HG03342 (cell line): ENCODE measurements at regions not wholly inside any gene's neighbourhood (a gene's known extent, or its start where the extent isn't known, plus 50 kb on each side); places are given as distances from the start of the nearest gene placed in this dataset.
"Not testable (repeated sequence)": the region's sequence is repeated elsewhere in the genome, so short reads cannot be mapped to it uniquely, and the experiment has no call there.

Experiments
- ATAC-seq: cut with Tn5 transposase; IDR thresholded peaks from one replicate; pipeline ENCODE4 v1.9.1; 2021; ENCODE audit warnings: mild to moderate bottlenecking, moderate library complexity; ENCODE audit not compliant: unreplicated experiment

- peak; percentile 70 for ATAC-seq
Measured at GRCh38 chr14:45868377-45868776, 615.4 kb upstream of the MIS18BP1 start.

- peak; percentile 72 for ATAC-seq
Measured at GRCh38 chr14:45867046-45867894, 614.3 kb upstream of the MIS18BP1 start.

DNA sequence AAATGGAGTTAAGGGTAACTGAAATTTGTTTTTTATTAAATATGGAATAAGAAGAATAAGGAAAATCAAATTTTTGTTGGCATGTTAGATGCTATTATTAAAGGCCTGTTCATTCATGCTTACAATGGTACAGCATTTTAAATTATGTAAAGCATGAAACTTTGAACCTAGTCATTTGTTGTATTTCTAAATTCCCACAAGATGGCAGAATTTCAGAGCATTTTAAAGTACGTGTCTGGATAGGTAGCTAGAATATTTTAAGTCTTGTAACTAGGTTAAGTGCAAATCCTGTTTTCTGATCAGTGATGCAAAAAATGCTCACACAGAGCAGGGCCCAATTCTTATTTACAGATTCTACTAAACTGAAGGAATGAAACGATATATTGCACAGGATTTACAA lies 585.6 kb upstream of the MIS18BP1 start:
- no peak for ATAC-seq

GRCh38 chr14:45819107-45819506 lies 566.1 kb upstream of the MIS18BP1 start:
- ATAC-seq: no peak

DNA sequence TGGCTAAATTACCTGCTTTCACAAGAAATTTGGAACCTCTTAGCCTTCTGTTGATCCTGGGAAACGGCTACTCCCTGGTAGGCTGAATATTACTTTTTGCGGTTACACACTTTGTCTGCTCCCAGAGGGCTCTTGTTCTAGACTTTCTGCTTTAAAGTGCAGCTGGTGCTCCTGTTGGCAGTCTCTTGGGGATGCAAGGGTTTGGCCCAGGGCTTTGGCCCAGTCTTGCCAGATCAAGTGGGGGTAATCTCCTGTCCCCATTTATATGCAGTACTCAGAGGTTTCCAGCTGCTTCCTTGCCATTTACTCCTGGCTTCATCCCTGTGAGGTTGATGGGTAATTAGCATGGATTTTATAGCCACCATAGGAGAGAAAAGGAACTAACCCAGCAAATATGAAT lies 558.2 kb upstream of the MIS18BP1 start:
- no peak for ATAC-seq

GRCh38 chr14:45810152-45810872 lies 557.3 kb upstream of the MIS18BP1 start:
- no peak for ATAC-seq

GRCh38 chr14:45807178-45807899 lies 554.3 kb upstream of the MIS18BP1 start:
- ATAC-seq: no peak

DNA sequence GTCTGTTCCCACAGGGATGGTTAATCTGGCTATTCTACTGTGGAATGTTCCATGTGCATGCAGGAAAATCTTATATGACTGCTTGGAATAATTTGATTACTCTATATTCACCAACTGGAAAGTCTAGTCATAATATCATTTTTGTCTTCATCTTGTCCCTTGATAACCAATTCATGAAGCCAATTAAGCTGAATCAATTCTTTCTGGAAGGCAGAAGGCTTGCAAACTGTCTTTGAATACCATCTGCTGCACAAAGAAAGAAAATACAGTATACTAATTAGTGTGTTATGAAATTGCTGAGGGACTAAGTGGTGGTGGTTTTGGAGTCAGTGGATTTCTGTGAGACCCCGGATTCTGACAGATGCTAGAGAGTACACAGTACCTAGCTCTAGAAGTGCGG lies 546.5 kb upstream of the MIS18BP1 start:
- no peak for ATAC-seq

- no peak for ATAC-seq
Measured at GRCh38 chr14:45798659-45799058, 545.7 kb upstream of the MIS18BP1 start.

- ATAC-seq: not testable (repeated sequence)
Measured at GRCh38 chr14:45796006-45796405, 543.0 kb upstream of the MIS18BP1 start.

DNA sequence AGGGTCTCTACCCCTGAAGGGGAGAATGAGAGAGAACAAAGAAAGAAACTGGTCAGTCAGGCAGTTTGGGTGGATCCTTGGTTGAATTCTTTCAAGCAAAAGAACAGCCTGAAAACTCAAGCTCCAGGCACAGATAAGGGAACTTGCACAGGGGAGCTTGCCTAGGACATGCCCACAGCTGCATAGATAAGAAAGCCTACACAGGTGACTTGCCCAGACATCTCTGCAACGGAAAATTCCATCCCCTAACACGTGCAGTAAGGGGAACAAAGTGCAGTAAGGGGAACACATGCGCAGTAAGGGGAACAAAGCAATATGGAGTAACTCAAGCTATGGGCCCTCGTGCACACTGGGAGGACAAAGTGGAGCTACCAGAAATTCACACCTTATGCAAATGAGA lies 540.1 kb upstream of the MIS18BP1 start:
- no peak for ATAC-seq

- no peak for ATAC-seq
Measured at GRCh38 chr14:45790293-45790692, 537.3 kb upstream of the MIS18BP1 start.

DNA sequence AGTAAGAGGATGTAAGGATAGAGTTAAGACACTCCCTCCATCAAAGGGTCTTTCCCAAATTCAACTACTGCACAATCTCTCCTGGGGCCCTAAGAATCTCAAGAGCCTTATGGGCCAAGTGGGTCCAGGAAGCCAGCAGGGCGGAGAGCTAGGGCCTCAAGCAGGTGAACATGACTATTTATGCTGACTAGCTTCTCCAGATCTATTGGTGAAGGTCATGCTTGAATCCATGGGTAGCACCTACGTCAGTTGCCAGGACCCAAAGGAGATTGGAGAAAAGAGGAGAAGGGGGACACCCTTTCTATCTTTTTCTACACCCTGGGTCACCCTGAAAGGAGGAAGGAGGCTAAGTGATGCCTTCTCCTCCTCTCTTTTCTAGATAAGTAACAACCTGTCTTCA lies 534.2 kb upstream of the MIS18BP1 start:
- ATAC-seq: no peak

DNA sequence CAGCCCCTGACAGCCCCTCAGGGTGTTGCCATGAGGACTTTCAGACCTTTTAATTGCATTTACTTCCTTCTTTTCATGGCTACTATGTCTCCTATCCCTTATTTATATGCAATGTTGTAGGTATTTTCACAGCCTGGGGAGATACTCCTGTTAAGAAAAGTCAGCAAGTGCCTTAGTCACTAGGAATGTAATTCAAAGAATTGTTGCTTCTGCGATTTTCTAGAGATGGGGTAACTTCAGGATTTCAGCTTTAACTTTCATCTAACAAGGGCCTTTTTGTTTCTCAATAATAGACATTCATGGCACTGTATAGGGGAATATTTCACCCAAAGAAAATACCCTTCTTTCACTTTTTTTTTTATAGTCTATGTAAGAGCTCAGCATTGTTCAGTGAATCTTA lies 533.3 kb upstream of the MIS18BP1 start:
- no peak for ATAC-seq

- no peak for ATAC-seq
Measured at GRCh38 chr14:45785240-45785639, 532.2 kb upstream of the MIS18BP1 start.

- ATAC-seq: no peak
Measured at GRCh38 chr14:45766247-45766646, 513.2 kb upstream of the MIS18BP1 start.

- no peak for ATAC-seq
Measured at GRCh38 chr14:45757655-45758054, 504.7 kb upstream of the MIS18BP1 start.

DNA sequence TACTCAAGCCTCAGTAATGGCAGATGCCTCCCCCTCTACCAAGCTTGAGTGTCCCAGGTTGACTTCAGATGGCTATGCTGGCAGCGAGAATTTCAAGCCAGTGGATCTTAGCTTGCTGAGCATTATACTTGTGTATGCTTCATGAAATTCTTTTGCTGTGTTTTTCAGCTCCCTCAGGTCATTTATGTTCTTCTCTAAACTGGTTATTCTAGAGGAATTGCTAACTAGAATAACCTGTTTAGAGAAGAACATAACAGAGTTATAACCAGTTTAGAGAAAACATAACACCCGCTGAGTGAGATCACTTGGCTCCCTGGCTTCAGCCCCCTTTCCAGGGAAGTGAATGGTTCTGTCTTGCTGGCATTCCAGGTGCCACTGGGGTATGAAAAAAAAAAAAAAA lies 503.4 kb upstream of the MIS18BP1 start:
- ATAC-seq: not testable (repeated sequence)

- no peak for ATAC-seq
Measured at GRCh38 chr14:45743884-45744283, 490.9 kb upstream of the MIS18BP1 start.

DNA sequence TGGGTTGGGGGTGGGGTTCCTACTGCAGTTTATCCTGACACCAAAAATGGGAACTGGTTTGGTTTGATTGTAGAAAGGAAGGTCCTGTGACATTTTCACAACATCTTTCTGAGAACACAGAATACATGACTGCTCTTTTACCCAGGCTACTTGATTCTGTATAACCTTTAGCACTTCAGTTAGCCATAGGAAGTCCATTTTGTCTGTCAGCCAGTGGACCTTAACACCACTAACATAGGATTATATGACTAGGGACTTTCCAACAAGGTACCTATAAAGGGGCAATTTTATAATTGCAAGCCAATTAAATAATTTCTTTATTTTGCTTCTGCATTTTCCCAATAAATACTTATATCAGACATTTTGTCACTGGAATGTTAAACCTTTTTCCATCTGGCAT lies 489.2 kb upstream of the MIS18BP1 start:
- no peak for ATAC-seq

DNA sequence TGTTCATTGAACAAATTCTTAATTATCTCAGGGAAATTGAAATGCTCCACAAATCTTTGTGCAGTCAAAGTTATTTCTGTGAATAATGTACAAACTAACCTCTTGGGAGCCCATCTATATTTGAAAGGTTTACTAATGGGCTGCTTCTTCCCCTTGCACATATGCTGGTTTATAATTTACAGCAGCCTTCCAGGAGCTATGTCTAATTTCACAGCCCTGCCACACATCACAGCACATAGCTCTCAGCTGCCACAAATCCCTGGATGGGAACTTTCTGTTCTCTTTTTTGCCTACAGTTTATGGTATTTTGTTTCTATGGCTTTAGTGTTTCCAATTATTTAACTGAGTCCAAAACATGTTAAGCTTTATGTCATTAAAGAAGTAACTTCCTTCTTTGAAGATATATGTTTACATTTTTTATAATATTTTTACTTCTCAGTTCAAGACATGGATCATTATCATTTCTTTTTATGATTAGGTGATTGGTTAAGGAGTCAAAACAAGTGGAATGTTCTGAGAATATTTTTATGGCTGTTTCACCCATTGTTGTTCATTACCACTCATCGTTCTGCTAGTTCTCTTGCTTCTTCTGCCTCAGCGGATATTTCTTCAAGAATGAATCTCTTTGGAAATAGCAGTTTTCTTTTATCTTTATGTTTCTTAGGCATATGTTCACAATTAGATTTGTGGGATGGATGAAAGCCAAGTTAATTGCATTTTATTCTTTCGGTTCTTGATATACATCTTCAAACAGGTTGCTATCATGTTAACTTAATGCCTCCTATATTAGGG lies 475.6 kb upstream of the MIS18BP1 start:
- no peak for ATAC-seq
